ENCODE measurements at regions not wholly inside any gene's neighbourhood (a gene's known extent, or its start where the extent isn't known, plus 50 kb on each side); places are given as distances from the start of the nearest gene placed in this dataset.
A peak's percentile ranks its signal among the peaks of the same experiment; 100 is the strongest.

- TF ChIP-seq PBX2 (CRISPR knock-in tag; IDR thresholded peaks at IDR 0.05; ENCODE audit: low read depth), result no peak
- TF ChIP-seq PBX2 (tag; conservative IDR thresholded peaks at IDR 0.05; ENCODE audit: low read depth), result no peak
Observed at GRCh38 chr21:30947141-30947540, 65.8 kb upstream of the KRTAP11-1 start (continued).

- Histone ChIP-seq H4K20me1 (replicated peaks; ENCODE audit: control insufficient read depth, insufficient read depth, low read length) (no peaks in the 10 kb centered on the region), H2AFZ (ENCODE audit: low read depth, low read length) (no peak overlapping the region), H3K27me3 (ENCODE audit: control insufficient read depth in 2 of 2, insufficient read depth in 2 of 2, low read length in 2 of 2) (no peaks in the 10 kb centered on the region), H3K9ac (ENCODE audit: insufficient read depth in 1 of 2, low read depth in 2 of 2, low read length in 2 of 2) (no peak overlapping the region), H3K4me1 (replicated peaks in 1 of 2; ENCODE audit: control insufficient read depth in 2 of 2, insufficient read depth in 2 of 2, low read length in 2 of 2) (no peaks in the 10 kb centered on the region), H3K4me3 (no peak overlapping the region), H3K79me2 (ENCODE audit: control insufficient read depth, insufficient read depth, low read length) (no peaks in the 10 kb centered on the region), H3K4me2 (ENCODE audit: insufficient read depth, low read length) (no peak overlapping the region), H3K27ac (ENCODE audit: extremely low read depth, low read depth, low read length) (no peak overlapping the region), H3K9me1 (ENCODE audit: control insufficient read depth, insufficient read depth, low read length) (no peaks in the 10 kb centered on the region), H3K9me3 (replicated peaks; ENCODE audit: control insufficient read depth, insufficient read depth, low read depth, low read length) (no peaks in the 10 kb centered on the region; the same call in 1 of the 2 replicates), H3K36me3 (ENCODE audit: control insufficient read depth, insufficient read depth, low read length) (no peaks in the 10 kb centered on the region)
- under 1% methylated on average over 5 of the region's 5 CpGs for WGBS (ENCODE audit: insufficient coverage, low coverage, missing lambda C conversion rate)
- intact Hi-C loops (cut with micrococcal nuclease), result no loop called here
- in situ Hi-C loops (cut with MboI), result no loop called here
- FAIRE-seq (no peak), DNase-seq (ENCODE audit: extremely low read depth in 1 of 4, low spot score in 3 of 4) (no peak), ATAC-seq (no peak)
- BruUV-seq (replicated peaks), result no TSS peak
- ChIA-PET CTCF (ENCODE audit: low intra/inter-chr PET ratio) (no interaction called here), POLR2A (no interaction called here)
- TF ChIP-seq TCF3 (CRISPR knock-in tag; IDR thresholded peaks at IDR 0.05) (no peak), C11orf30 (IDR thresholded peaks at IDR 0.05; ENCODE audit: low read depth) (peak; percentile 17; the same call in 1 of the 2 replicates), MLLT1 (IDR thresholded peaks at IDR 0.05) (no peak), TAF7 (tag; IDR thresholded peaks at IDR 0.05) (no peak), HDGF (IDR thresholded peaks at IDR 0.05) (no peak), MAFG (tag; conservative IDR thresholded peaks at IDR 0.05) (peak; percentile 49), POLR2B (IDR thresholded peaks at IDR 0.05; ENCODE audit: low read depth, partially characterized antibody) (no peak), POLR3A (IDR thresholded peaks at IDR 0.05; ENCODE audit: borderline replicate concordance, extremely low read depth, insufficient read depth, insufficient read length) (no peak), NELFE (IDR thresholded peaks at IDR 0.05; ENCODE audit: insufficient read depth, insufficient read length) (no peak), MAFF (IDR thresholded peaks at IDR 0.05; ENCODE audit: low read length) (peak; percentile 65), MXI1 (IDR thresholded peaks at IDR 0.05; ENCODE audit: low read depth, low read length) (no peak), ID3 (CRISPR knock-in tag; IDR thresholded peaks at IDR 0.05) (no peak), ID3 (tag; IDR thresholded peaks at IDR 0.05) (no peak), YBX1 (IDR thresholded peaks at IDR 0.05) (no peak), CBX1 (IDR thresholded peaks at IDR 0.05; ENCODE audit: low read depth) (no peak), MAFK (IDR thresholded peaks at IDR 0.05; ENCODE audit: low read length) (peak; percentile 68; the same call in 1 of the 2 replicates), ZBED1 (IDR thresholded peaks at IDR 0.05) (no peak), USF2 (CRISPR knock-in tag; IDR thresholded peaks at IDR 0.05) (no peak)
Observed at GRCh38 chr21:30943920-30944319, 62.5 kb upstream of the KRTAP11-1 start.
